ENCODE measurements at regions not wholly inside any gene's neighbourhood (a gene's known extent, or its start where the extent isn't known, plus 50 kb on each side); places are given as distances from the start of the nearest gene placed in this dataset.

GRCh38 chr11:38173676-38174075 is 1575.6 kb upstream of the RAG2 start:
- peaks cover 0 to 14% (median 9%) of the 10 kb centered on the region in 3 donors for H3K9me3 Mint-ChIP-seq
- CTCF ChIA-PET, result no interaction called here
- H3K4me1 Mint-ChIP-seq, result no peaks in the 10 kb centered on the region
- Histone ChIP-seq H3K27me3 (replicated peaks in 1 of 2; ENCODE audit: control insufficient read depth in 2 of 2, extremely low read depth in 1 of 2, insufficient read depth in 2 of 2, low read length in 1 of 2) (no peaks in the 10 kb centered on the region), H3K9me3 (no peaks in the 10 kb centered on the region), H3K4me1 (ENCODE audit: control insufficient read depth in 1 of 2, extremely low read depth in 1 of 2, insufficient read depth in 2 of 2, low read length in 2 of 2) (no peaks in the 10 kb centered on the region), H3K4me3 (ENCODE audit: control insufficient read depth in 1 of 2, extremely low read depth in 1 of 2, low read length in 1 of 2) (no peak overlapping the region), H3K27ac (ENCODE audit: low read length) (no peak overlapping the region), H3K36me3 (ENCODE audit: control insufficient read depth in 2 of 2, extremely low read depth in 1 of 2, insufficient read depth in 1 of 2, low read length in 1 of 2) (no peaks in the 10 kb centered on the region)
- DNase-seq (no peak), ATAC-seq (replicated peaks in 1 of 4) (no peak)
- H3K4me3 Mint-ChIP-seq, result no peak overlapping the region
- POLR2A ChIA-PET, result no interaction called here
- H3K36me3 Mint-ChIP-seq, result no peaks in the 10 kb centered on the region
- H3K27me3 Mint-ChIP-seq, result no peaks in the 10 kb centered on the region
- H3K27ac Mint-ChIP-seq, result no peak overlapping the region
- WGBS (ENCODE audit: insufficient coverage), result 75% methylated on average over 2 of the region's 8 CpGs

- Mint-ChIP-seq H3K27ac (no peak overlapping the region), H3K36me3 (no peaks in the 10 kb centered on the region), H3K9me3 (peaks cover 9 to 18% (median 16%) of the 10 kb centered on the region in 3 donors), H3K27me3 (no peaks in the 10 kb centered on the region), H3K4me1 (no peaks in the 10 kb centered on the region), H3K4me3 (no peak overlapping the region)
- H3K9me3 ChIP-seq, result no peaks in the 10 kb centered on the region
- DNase-seq (no peak), ATAC-seq (replicated peaks in 1 of 4) (no peak)
- no peaks in the 10 kb centered on the region for H3K36me3 ChIP-seq (ENCODE audit: control insufficient read depth in 2 of 2, extremely low read depth in 1 of 2, insufficient read depth in 1 of 2, low read length in 1 of 2)
- ChIA-PET CTCF (interaction anchor here in 1 of 2 donors (0.5 kb wide), 1 partner anchor 22 kb away, joined by 5 read pairs; no protein-coding TSS in a partner anchor), POLR2A (no interaction called here)
- no peaks in the 10 kb centered on the region for H3K4me1 ChIP-seq (ENCODE audit: control insufficient read depth in 1 of 2, extremely low read depth in 1 of 2, insufficient read depth in 2 of 2, low read length in 2 of 2)
- no CpG with 5 or more reads among the region's 1 CpG for WGBS (ENCODE audit: insufficient coverage)
- H3K4me3 ChIP-seq (ENCODE audit: control insufficient read depth in 1 of 2, extremely low read depth in 1 of 2, low read length in 1 of 2), result no peak overlapping the region
- no peaks in the 10 kb centered on the region for H3K27me3 ChIP-seq (replicated peaks in 1 of 2; ENCODE audit: control insufficient read depth in 2 of 2, extremely low read depth in 1 of 2, insufficient read depth in 2 of 2, low read length in 1 of 2)
- H3K27ac ChIP-seq (ENCODE audit: low read length), result no peak overlapping the region
These were observed 1571.2 kb upstream of the RAG2 start for GRCh38 chr11:38169286-38169685.

GRCh38 chr11:38163526-38163925 is 1565.5 kb upstream of the RAG2 start:
- ATAC-seq (replicated peaks in 1 of 4), result no peak
- Mint-ChIP-seq H3K27ac (no peak overlapping the region), H3K4me3 (no peak overlapping the region), H3K27me3 (no peaks in the 10 kb centered on the region), H3K36me3 (no peaks in the 10 kb centered on the region), H3K4me1 (no peaks in the 10 kb centered on the region), H3K9me3 (peaks cover 20 to 25% (median 25%) of the 10 kb centered on the region in 3 donors)
- no peak overlapping the region for H3K4me3 ChIP-seq (ENCODE audit: control insufficient read depth in 1 of 2, extremely low read depth in 1 of 2, low read length in 1 of 2)
- ChIA-PET CTCF (interaction anchor here in 1 of 2 donors (0.5 kb wide), 1 partner anchor 982 kb away, joined by 9 read pairs; no protein-coding TSS in a partner anchor), POLR2A (no interaction called here)
- no peaks in the 10 kb centered on the region for H3K4me1 ChIP-seq (ENCODE audit: control insufficient read depth in 1 of 2, extremely low read depth in 1 of 2, insufficient read depth in 2 of 2, low read length in 2 of 2)
- no peak overlapping the region for H3K27ac ChIP-seq (ENCODE audit: low read length)
- H3K27me3 ChIP-seq (replicated peaks in 1 of 2; ENCODE audit: control insufficient read depth in 2 of 2, extremely low read depth in 1 of 2, insufficient read depth in 2 of 2, low read length in 1 of 2), result no peaks in the 10 kb centered on the region
- no peaks in the 10 kb centered on the region for H3K9me3 ChIP-seq
- no peaks in the 10 kb centered on the region for H3K36me3 ChIP-seq (ENCODE audit: control insufficient read depth in 2 of 2, extremely low read depth in 1 of 2, insufficient read depth in 1 of 2, low read length in 1 of 2)
- no peak for DNase-seq

- H3K4me3 Mint-ChIP-seq, result no peak overlapping the region
- H3K4me1 Mint-ChIP-seq, result no peaks in the 10 kb centered on the region
- CTCF ChIA-PET, result no interaction called here
- peaks cover 16 to 20% (median 19%) of the 10 kb centered on the region in 3 donors for H3K9me3 Mint-ChIP-seq
- Histone ChIP-seq H3K9me3 (no peaks in the 10 kb centered on the region), H3K4me3 (ENCODE audit: control insufficient read depth in 1 of 2, extremely low read depth in 1 of 2, low read length in 1 of 2) (no peak overlapping the region), H3K27me3 (replicated peaks in 1 of 2; ENCODE audit: control insufficient read depth in 2 of 2, extremely low read depth in 1 of 2, insufficient read depth in 2 of 2, low read length in 1 of 2) (no peaks in the 10 kb centered on the region), H3K36me3 (ENCODE audit: control insufficient read depth in 2 of 2, extremely low read depth in 1 of 2, insufficient read depth in 1 of 2, low read length in 1 of 2) (no peaks in the 10 kb centered on the region), H3K4me1 (ENCODE audit: control insufficient read depth in 1 of 2, extremely low read depth in 1 of 2, insufficient read depth in 2 of 2, low read length in 2 of 2) (no peaks in the 10 kb centered on the region), H3K27ac (ENCODE audit: low read length) (no peak overlapping the region)
- POLR2A ChIA-PET, result no interaction called here
- no peak for DNase-seq
- no peak overlapping the region for H3K27ac Mint-ChIP-seq
- no peaks in the 10 kb centered on the region for H3K36me3 Mint-ChIP-seq
- H3K27me3 Mint-ChIP-seq, result no peaks in the 10 kb centered on the region
- no peak for ATAC-seq (replicated peaks in 1 of 4)
These were observed 1562.4 kb upstream of the RAG2 start for GRCh38 chr11:38160433-38160832.

GRCh38 chr11:38159038-38159437 is 1561.0 kb upstream of the RAG2 start:
- no peaks in the 10 kb centered on the region for H3K27me3 Mint-ChIP-seq
- CTCF ChIA-PET, result no interaction called here
- H3K4me3 Mint-ChIP-seq, result no peak overlapping the region
- POLR2A ChIA-PET, result no interaction called here
- Histone ChIP-seq H3K9me3 (no peaks in the 10 kb centered on the region), H3K27ac (ENCODE audit: low read length) (no peak overlapping the region), H3K4me1 (ENCODE audit: control insufficient read depth in 1 of 2, extremely low read depth in 1 of 2, insufficient read depth in 2 of 2, low read length in 2 of 2) (no peaks in the 10 kb centered on the region), H3K36me3 (ENCODE audit: control insufficient read depth in 2 of 2, extremely low read depth in 1 of 2, insufficient read depth in 1 of 2, low read length in 1 of 2) (no peaks in the 10 kb centered on the region), H3K4me3 (ENCODE audit: control insufficient read depth in 1 of 2, extremely low read depth in 1 of 2, low read length in 1 of 2) (no peak overlapping the region), H3K27me3 (replicated peaks in 1 of 2; ENCODE audit: control insufficient read depth in 2 of 2, extremely low read depth in 1 of 2, insufficient read depth in 2 of 2, low read length in 1 of 2) (no peaks in the 10 kb centered on the region)
- no peak for DNase-seq
- no CpG with 5 or more reads among the region's 2 CpGs for WGBS (ENCODE audit: insufficient coverage)
- H3K4me1 Mint-ChIP-seq, result no peaks in the 10 kb centered on the region
- no peak overlapping the region for H3K27ac Mint-ChIP-seq
- no peaks in the 10 kb centered on the region for H3K36me3 Mint-ChIP-seq
- ATAC-seq (replicated peaks in 1 of 4), result no peak
- peaks cover 14 to 16% (median 14%) of the 10 kb centered on the region in 3 donors for H3K9me3 Mint-ChIP-seq

- WGBS (ENCODE audit: insufficient coverage), result 0% methylated on average over 1 of the region's 5 CpGs
- DNase-seq (no peak), ATAC-seq (replicated peaks in 1 of 4) (no peak)
- Mint-ChIP-seq H3K27me3 (no peaks in the 10 kb centered on the region), H3K4me3 (no peak overlapping the region), H3K27ac (no peak overlapping the region), H3K36me3 (no peaks in the 10 kb centered on the region), H3K4me1 (no peaks in the 10 kb centered on the region), H3K9me3 (peaks cover 0 to 9% (median 8%) of the 10 kb centered on the region in 3 donors)
- CTCF ChIA-PET, result no interaction called here
- H3K4me1 ChIP-seq (ENCODE audit: control insufficient read depth in 1 of 2, extremely low read depth in 1 of 2, insufficient read depth in 2 of 2, low read length in 2 of 2), result no peaks in the 10 kb centered on the region
- POLR2A ChIA-PET, result no interaction called here
- H3K9me3 ChIP-seq, result no peaks in the 10 kb centered on the region
- no peak overlapping the region for H3K4me3 ChIP-seq (ENCODE audit: control insufficient read depth in 1 of 2, extremely low read depth in 1 of 2, low read length in 1 of 2)
- no peaks in the 10 kb centered on the region for H3K27me3 ChIP-seq (replicated peaks in 1 of 2; ENCODE audit: control insufficient read depth in 2 of 2, extremely low read depth in 1 of 2, insufficient read depth in 2 of 2, low read length in 1 of 2)
- H3K36me3 ChIP-seq (ENCODE audit: control insufficient read depth in 2 of 2, extremely low read depth in 1 of 2, insufficient read depth in 1 of 2, low read length in 1 of 2), result no peaks in the 10 kb centered on the region
- no peak overlapping the region for H3K27ac ChIP-seq (ENCODE audit: low read length)
These were observed 1558.6 kb upstream of the RAG2 start for GRCh38 chr11:38156495-38157146.

GRCh38 chr11:38155856-38156255 is 1557.8 kb upstream of the RAG2 start:
- Mint-ChIP-seq H3K9me3 (peaks cover 0 to 9% (median 9%) of the 10 kb centered on the region in 3 donors), H3K36me3 (no peaks in the 10 kb centered on the region), H3K4me1 (no peaks in the 10 kb centered on the region), H3K27me3 (no peaks in the 10 kb centered on the region), H3K27ac (no peak overlapping the region), H3K4me3 (no peak overlapping the region)
- no CpG with 5 or more reads among the region's 1 CpG for WGBS (ENCODE audit: insufficient coverage)
- ChIA-PET POLR2A (no interaction called here), CTCF (no interaction called here)
- no peaks in the 10 kb centered on the region for H3K9me3 ChIP-seq
- no peak overlapping the region for H3K27ac ChIP-seq (ENCODE audit: low read length)
- no peak for ATAC-seq (replicated peaks in 1 of 4)
- no peaks in the 10 kb centered on the region for H3K4me1 ChIP-seq (ENCODE audit: control insufficient read depth in 1 of 2, extremely low read depth in 1 of 2, insufficient read depth in 2 of 2, low read length in 2 of 2)
- no peaks in the 10 kb centered on the region for H3K36me3 ChIP-seq (ENCODE audit: control insufficient read depth in 2 of 2, extremely low read depth in 1 of 2, insufficient read depth in 1 of 2, low read length in 1 of 2)
- no peak for DNase-seq
- no peaks in the 10 kb centered on the region for H3K27me3 ChIP-seq (replicated peaks in 1 of 2; ENCODE audit: control insufficient read depth in 2 of 2, extremely low read depth in 1 of 2, insufficient read depth in 2 of 2, low read length in 1 of 2)
- H3K4me3 ChIP-seq (ENCODE audit: control insufficient read depth in 1 of 2, extremely low read depth in 1 of 2, low read length in 1 of 2), result no peak overlapping the region

Data from T-cell (primary cell).